WTC11 (cell line): ENCODE measurements at regions not wholly inside any gene's neighbourhood (a gene's known extent, or its start where the extent isn't known, plus 50 kb on each side); places are given as distances from the start of the nearest gene placed in this dataset.

Source experiments
- CBFB ChIP-seq: sonication (generic); formaldehyde crosslinking; IDR thresholded peaks from 2 replicates; pipeline ENCODE4 v1.8.1; 2022; ENCODE audit warnings: mild to moderate bottlenecking, low read depth, missing genetic modification reagents
- CTCF ChIP-seq: fragments of 200-600 bp; IDR thresholded peaks from 2 replicates; pipeline ENCODE4 v1.8.0; 2022; ENCODE audit warnings: antibody characterized with exemption
- GABPB1 ChIP-seq: sonication (generic); formaldehyde crosslinking; IDR thresholded peaks from 2 replicates; pipeline ENCODE4 v1.8.1; 2023; ENCODE audit warnings: mild to moderate bottlenecking, missing genetic modification reagents
- NFE2L1 ChIP-seq: sonication (generic); formaldehyde crosslinking; IDR thresholded peaks from 2 replicates; pipeline ENCODE4 v1.8.1; 2023; ENCODE audit warnings: missing genetic modification reagents
- SMAD3 ChIP-seq: sonication (generic); formaldehyde crosslinking; IDR thresholded peaks from 2 replicates; pipeline ENCODE4 v1.8.0; 2022; ENCODE audit warnings: missing genetic modification reagents, mild to moderate bottlenecking, borderline replicate concordance
- USF1 ChIP-seq: sonication (generic); formaldehyde crosslinking; IDR thresholded peaks from 2 replicates; pipeline ENCODE4 v1.8.0; 2022; ENCODE audit warnings: mild to moderate bottlenecking, missing genetic modification reagents

GRCh38 chr19:32268381-32268780 is 77.0 kb upstream of the ZNF507 start:
- no peak for TF ChIP-seq CTCF
- TF ChIP-seq CBFB (CRISPR knock-in tag) = no peak
- TF ChIP-seq SMAD3 (CRISPR knock-in tag) = no peak
- no peak for TF ChIP-seq GABPB1 (CRISPR knock-in tag)
- TF ChIP-seq NFE2L1 (CRISPR knock-in tag) = no peak
- no peak for TF ChIP-seq USF1 (CRISPR knock-in tag)
